Common myeloid progenitor, CD34-positive (primary cell): ENCODE measurements at regions not wholly inside any gene's neighbourhood (a gene's known extent, or its start where the extent isn't known, plus 50 kb on each side); places are given as distances from the start of the nearest gene placed in this dataset.
A peak's percentile ranks its signal among the peaks of the same experiment; 100 is the strongest.

Source experiments
- CTCF ChIA-PET: fragments of 350-600 bp; sonication (Branson Sonifier 250); formaldehyde crosslinking; loops from one replicate; lab custom pipeline; 2021; ENCODE audit warnings: antibody characterized with exemption; lab: Charles Lee
- POLR2A ChIA-PET: fragments of 350-600 bp; sonication (Branson Sonifier 250); formaldehyde crosslinking; loops from one replicate; lab custom pipeline; 2021; ENCODE audit warnings: antibody characterized with exemption; lab: Charles Lee
- DNase-seq, 3 donors: peaks; one replicate each; pipeline versions ENCODE4 v3.0.0 to v3.0.0-alpha.2; 2013
- H3K27ac ChIP-seq, 2 experiments: 1 replicate in 1 of 2; 2 replicates in 1 of 2; pipeline ENCODE4 v1.7.0; 2013; ENCODE audit warnings: inconsistent platforms in 2 of 2, low read length in 2 of 2, mild to moderate bottlenecking in 2 of 2, low read depth in 1 of 2, moderate library complexity in 1 of 2; ENCODE audit not compliant: severe bottlenecking in 2 of 2, insufficient read depth in 1 of 2, poor library complexity in 1 of 2
- H3K27me3 ChIP-seq, 5 experiments: replicated peaks in 2 of 5; 1 replicate in 3 of 5; 2 replicates in 2 of 5; pipeline versions ENCODE4 v1.6.1 to v1.7.0; 2013; ENCODE audit warnings: low read length in 4 of 5, mild to moderate bottlenecking in 2 of 5, moderate library complexity in 2 of 5, inconsistent platforms in 1 of 5; ENCODE audit not compliant: insufficient read depth in 5 of 5, control insufficient read depth in 4 of 5
- H3K36me3 ChIP-seq, 4 experiments: 1 replicate in 2 of 4; 2 replicates in 2 of 4; pipeline versions ENCODE4 v1.6.1 to v1.7.0; 2013; ENCODE audit warnings: low read length in 3 of 4, control low read depth in 1 of 4, mild to moderate bottlenecking in 1 of 4; ENCODE audit not compliant: control insufficient read depth in 4 of 4, insufficient read depth in 4 of 4
- H3K4me1 ChIP-seq, 4 experiments: 1 replicate in 3 of 4; 2 replicates in 1 of 4; pipeline versions ENCODE4 v1.6.1 to v1.7.1; 2013; ENCODE audit warnings: low read length in 3 of 4, mild to moderate bottlenecking in 3 of 4, control low read depth in 1 of 4, inconsistent platforms in 1 of 4, moderate library complexity in 1 of 4; ENCODE audit not compliant: control insufficient read depth in 4 of 4, insufficient read depth in 4 of 4; ENCODE audit errors: control extremely low read depth in 1 of 4
- H3K4me3 ChIP-seq, 7 experiments: 1 replicate in 4 of 7; 2 replicates in 3 of 7; pipeline versions ENCODE4 v1.5.1 to v1.7.0; 2013; ENCODE audit warnings: mild to moderate bottlenecking in 7 of 7, low read length in 6 of 7, moderate library complexity in 6 of 7, inconsistent platforms in 2 of 7, low read depth in 2 of 7, control low read depth in 1 of 7; ENCODE audit not compliant: insufficient read depth in 4 of 7, control insufficient read depth in 1 of 7; ENCODE audit errors: extremely low read depth in 1 of 7
- H3K9me3 ChIP-seq, 5 experiments: 1 replicate in 4 of 5; 2 replicates in 1 of 5; pipeline versions ENCODE4 v1.6.1 to v1.7.1; 2013; ENCODE audit warnings: low read length in 4 of 5, mild to moderate bottlenecking in 2 of 5, inconsistent platforms in 1 of 5, low read depth in 1 of 5, moderate library complexity in 1 of 5; ENCODE audit not compliant: control insufficient read depth in 4 of 5, insufficient read depth in 2 of 5; ENCODE audit errors: control extremely low read depth in 1 of 5
- whole genome bisulfite sequencing: methylation state at CpG from one replicate; pipeline ENCODE4 v1.1.5; 2013; ENCODE audit not compliant: insufficient coverage; 5-methylcytosine and 5-hydroxymethylcytosine counted together

GRCh38 chr5:154587123-154588026 lies 109.3 kb upstream of the HAND1 start:
- POLR2A ChIA-PET: no interaction called here

GRCh38 chr5:154583671-154584177 lies 105.7 kb upstream of the HAND1 start:
- DNase-seq: no peak
- 93% methylated on average over 6 of the region's 12 CpGs for WGBS
- peaks cover 0 to 9% (median 5%) of the 10 kb centered on the region in 5 experiments for H3K27me3 ChIP-seq
- no peak overlapping the region for H3K4me3 ChIP-seq
- ChIA-PET POLR2A (interaction anchor here (1.1 kb wide), 1 partner anchor 20 kb away, joined by 3 read pairs; no protein-coding TSS in a partner anchor), CTCF (no interaction called here)
- H3K27ac ChIP-seq: no peak overlapping the region
- H3K4me1 ChIP-seq: no peaks in the 10 kb centered on the region
- H3K9me3 ChIP-seq: no peaks in the 10 kb centered on the region
- H3K36me3 ChIP-seq: no peaks in the 10 kb centered on the region

More at GRCh38 chr5:154587123-154588026, 109.3 kb upstream of the HAND1 start:
- H3K9me3 ChIP-seq: no peaks in the 10 kb centered on the region
- no peak overlapping the region for H3K4me3 ChIP-seq
- H3K27me3 ChIP-seq: peaks cover 0 to 9% (median 4%) of the 10 kb centered on the region in 5 experiments
- DNase-seq: no peak
- no peaks in the 10 kb centered on the region for H3K4me1 ChIP-seq
- 67% methylated on average over 3 of the region's 10 CpGs for WGBS
- H3K27ac ChIP-seq: no peak overlapping the region
- CTCF ChIA-PET: no interaction called here
- no peaks in the 10 kb centered on the region for H3K36me3 ChIP-seq

- WGBS: 90% methylated on average over 2 of the region's 6 CpGs
- Histone ChIP-seq H3K9me3 (no peaks in the 10 kb centered on the region), H3K27ac (no peak overlapping the region), H3K4me1 (no peaks in the 10 kb centered on the region), H3K27me3 (peaks cover 0 to 12% (median 8%) of the 10 kb centered on the region in 5 experiments), H3K4me3 (no peak overlapping the region), H3K36me3 (no peaks in the 10 kb centered on the region)
- DNase-seq: no peak
- CTCF ChIA-PET: no interaction called here
- POLR2A ChIA-PET: no interaction called here
Measured at GRCh38 chr5:154580422-154580821, 102.4 kb upstream of the HAND1 start.

DNA sequence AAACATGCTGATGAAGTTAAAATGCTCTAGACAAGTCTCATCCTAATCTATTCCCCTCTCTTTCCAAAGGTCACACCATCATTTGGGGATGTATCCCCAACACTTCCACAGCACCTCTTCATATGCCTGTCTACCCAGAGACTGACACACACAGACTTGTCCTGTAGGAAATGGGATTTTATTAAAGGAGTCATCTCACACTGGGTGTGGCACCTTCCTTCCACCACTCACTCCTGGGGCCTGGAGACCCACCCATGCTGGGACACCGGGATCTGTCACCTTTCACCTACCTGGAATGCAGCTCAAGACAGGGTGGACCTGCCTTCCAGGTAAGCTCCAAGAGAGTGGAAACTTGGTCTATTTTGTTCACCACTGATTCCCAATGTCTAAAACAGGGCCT lies 99.4 kb upstream of the HAND1 start:
- WGBS: 100% methylated on average over 1 of the region's 1 CpG

DNA sequence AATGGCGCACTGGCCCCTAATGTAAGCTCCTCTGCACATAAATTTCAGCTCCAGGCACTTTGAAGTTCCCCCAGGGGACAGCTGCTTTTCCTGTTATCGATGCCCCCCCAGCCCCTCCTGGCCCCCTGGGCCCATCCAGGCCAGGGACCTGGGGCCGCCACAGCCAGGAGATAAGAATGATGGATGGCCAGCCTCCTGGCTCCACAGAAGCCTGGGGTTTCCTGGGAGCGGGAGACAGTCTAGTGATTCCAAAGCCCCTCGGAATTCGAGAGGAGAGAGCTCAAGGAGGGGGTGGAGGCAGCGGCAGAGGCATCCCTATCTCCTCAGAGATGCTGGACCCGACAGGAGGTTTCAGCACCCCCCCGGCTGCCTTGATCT lies 98.4 kb upstream of the HAND1 start:
- Histone ChIP-seq H3K27ac (no peak overlapping the region), H3K36me3 (no peaks in the 10 kb centered on the region), H3K9me3 (no peaks in the 10 kb centered on the region), H3K4me1 (no peaks in the 10 kb centered on the region), H3K4me3 (no peak overlapping the region), H3K27me3 (peaks cover 0 to 25% (median 4%) of the 10 kb centered on the region in 5 experiments)
- ChIA-PET CTCF (interaction anchor here (0.8 to 1.1 kb wide), 2 partner anchors 504 to 591 kb away, joined by 3 read pairs; no protein-coding TSS in a partner anchor), POLR2A (no interaction called here)
- DNase-seq: no peak
- WGBS: 85% methylated on average over 6 of the region's 9 CpGs

More for the DNA sequence above, 99.4 kb upstream of the HAND1 start:
- ChIA-PET CTCF (no interaction called here), POLR2A (no interaction called here)
- DNase-seq: no peak
- H3K27me3 ChIP-seq: peaks cover 0 to 25% (median 5%) of the 10 kb centered on the region in 5 experiments
- H3K27ac ChIP-seq: no peak overlapping the region
- no peaks in the 10 kb centered on the region for H3K9me3 ChIP-seq
- H3K36me3 ChIP-seq: no peaks in the 10 kb centered on the region
- no peaks in the 10 kb centered on the region for H3K4me1 ChIP-seq
- no peak overlapping the region for H3K4me3 ChIP-seq

DNA sequence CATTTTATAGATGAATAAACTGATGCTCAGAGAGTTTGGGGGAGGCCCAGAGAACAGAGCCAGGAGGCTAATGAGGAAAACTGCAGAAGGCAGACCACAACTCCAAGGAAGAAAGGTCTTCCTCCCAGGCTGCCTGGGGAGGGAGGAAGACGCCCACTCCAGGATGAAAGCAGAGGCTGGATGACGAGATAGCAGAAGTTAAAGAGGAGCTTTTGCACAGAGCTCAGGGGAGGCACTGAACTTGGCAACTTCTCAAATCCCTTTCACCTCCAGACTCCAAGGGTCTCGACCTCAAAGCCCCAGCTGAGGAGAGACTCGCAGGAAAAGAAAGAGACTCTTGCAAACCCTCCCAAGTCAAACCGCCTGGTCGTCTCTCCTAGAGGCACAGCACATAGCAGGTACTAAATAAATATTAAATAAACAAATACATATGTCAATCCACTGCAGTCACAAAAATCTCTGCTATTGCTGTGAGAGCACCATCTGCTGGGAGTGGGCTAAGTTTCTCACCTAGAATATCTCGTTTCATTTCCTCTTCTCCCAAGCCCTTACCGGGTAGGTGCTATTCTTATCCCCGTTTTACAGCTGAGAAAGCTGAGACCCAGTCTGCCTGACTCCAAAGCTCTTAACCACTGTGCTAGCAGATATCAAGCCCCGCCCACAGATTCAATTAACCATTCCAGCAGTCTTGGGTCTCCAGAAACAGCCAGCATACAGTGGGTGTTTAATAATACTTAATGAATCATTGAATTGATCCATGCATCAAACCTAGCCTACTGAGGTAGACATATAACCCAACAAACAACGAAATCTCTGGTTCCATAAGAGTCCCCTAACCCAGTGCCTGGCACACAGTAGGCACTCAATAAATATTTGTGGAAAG lies 97.8 kb upstream of the HAND1 start:
- CTCF ChIA-PET: interaction anchor here (0.5 to 1.2 kb wide), 4 partner anchors 216 to 601 kb away, joined by 3 read pairs; no protein-coding TSS in a partner anchor

More for the DNA sequence above, 97.8 kb upstream of the HAND1 start:
- DNase-seq: peak in 2 of 3 donors; percentile 11
- Histone ChIP-seq H3K27me3 (peaks cover 0 to 25% (median 4%) of the 10 kb centered on the region in 5 experiments), H3K27ac (no peak overlapping the region), H3K4me1 (no peaks in the 10 kb centered on the region), H3K36me3 (no peaks in the 10 kb centered on the region), H3K9me3 (no peaks in the 10 kb centered on the region), H3K4me3 (no peak overlapping the region)
- WGBS: 7% methylated on average over 3 of the region's 11 CpGs
- POLR2A ChIA-PET: no interaction called here
